ENCODE measurements at regions not wholly inside any gene's neighbourhood (a gene's known extent, or its start where the extent isn't known, plus 50 kb on each side); places are given as distances from the start of the nearest gene placed in this dataset.

- TF ChIP-seq CTCF (IDR thresholded peaks at IDR 0.05), result no peak
- TF ChIP-seq POLR2AphosphoS5 (IDR thresholded peaks at IDR 0.05), result no peak
These were observed 118.3 kb downstream of the KCNK1 start for GRCh38 chr1:233732206-233732605.

All from stomach (tissue), 4 donors.